Keratinocyte (primary cell): ENCODE measurements at regions not wholly inside any gene's neighbourhood (a gene's known extent, or its start where the extent isn't known, plus 50 kb on each side); places are given as distances from the start of the nearest gene placed in this dataset.

Experiments used
- DNase-seq: peaks from one replicate; pipeline ENCODE4 v3.0.0-alpha.2; 2011; ENCODE audit warnings: low read depth, missing footprints, low spot score
- FAIRE-seq: peaks from 2 replicates; lab custom pipeline; 2011; peaks lifted over from hg19 to GRCh38; lab: Jason Lieb, UNC
- H2AFZ ChIP-seq: 2 replicates; pipeline ENCODE4 v1.6.0; 2012; ENCODE audit warnings: low read length, control low read depth, inconsistent platforms; ENCODE audit not compliant: control insufficient read depth
- H3K27ac ChIP-seq: 2 replicates; pipeline ENCODE4 v1.5.1; 2011; ENCODE audit warnings: low read length; ENCODE audit not compliant: control insufficient read depth, insufficient read depth
- H3K27me3 ChIP-seq: 3 replicates; pipeline ENCODE4 v1.6.0; 2011; ENCODE audit warnings: low read length; ENCODE audit not compliant: control insufficient read depth, insufficient read depth; ENCODE audit errors: extremely low read depth
- H3K36me3 ChIP-seq, 2 experiments: 2 replicates in 1 of 2; 3 replicates in 1 of 2; pipeline ENCODE4 v1.5.1; 2011; ENCODE audit warnings: low read length in 2 of 2, mild to moderate bottlenecking in 1 of 2; ENCODE audit not compliant: control insufficient read depth in 2 of 2, insufficient read depth in 2 of 2; ENCODE audit errors: extremely low read depth in 1 of 2
- H3K4me1 ChIP-seq: 3 replicates; pipeline ENCODE4 v1.5.1; 2011; ENCODE audit warnings: low read length; ENCODE audit not compliant: control insufficient read depth, insufficient read depth; ENCODE audit errors: extremely low read depth
- H3K4me2 ChIP-seq: 3 replicates; pipeline ENCODE4 v1.6.0; 2011; ENCODE audit warnings: low read depth, low read length; ENCODE audit not compliant: control insufficient read depth, insufficient read depth; ENCODE audit errors: extremely low read depth
- H3K4me3 ChIP-seq, 3 experiments: fragments of 200-600 bp in 1 of 3; sonication (generic) in 1 of 3; 2 replicates in 2 of 3; 3 replicates in 1 of 3; pipeline ENCODE4 v1.5.1; 2011 to 2016; ENCODE audit warnings: low read length in 3 of 3, mild to moderate bottlenecking in 3 of 3, control low read depth in 2 of 3, inconsistent platforms in 1 of 3, low read depth in 1 of 3, mixed read lengths in 1 of 3, mixed run types in 1 of 3, moderate library complexity in 1 of 3; ENCODE audit not compliant: control insufficient read depth in 2 of 3, insufficient read depth in 2 of 3; ENCODE audit errors: extremely low read depth in 1 of 3
- H3K79me2 ChIP-seq: 2 replicates; pipeline ENCODE4 v1.6.0; 2012; ENCODE audit warnings: low read length; ENCODE audit not compliant: control insufficient read depth, insufficient read depth
- H3K9ac ChIP-seq: 3 replicates; pipeline ENCODE4 v1.6.0; 2011; ENCODE audit warnings: low read length; ENCODE audit not compliant: control insufficient read depth, insufficient read depth; ENCODE audit errors: extremely low read depth
- H3K9me1 ChIP-seq: 3 replicates; pipeline ENCODE4 v1.6.0; 2011; ENCODE audit warnings: low read length; ENCODE audit not compliant: control insufficient read depth, insufficient read depth; ENCODE audit errors: extremely low read depth
- H3K9me3 ChIP-seq: 2 replicates; pipeline ENCODE4 v1.5.1; 2012; ENCODE audit warnings: low read depth, low read length; ENCODE audit not compliant: control insufficient read depth
- H4K20me1 ChIP-seq: 3 replicates; pipeline ENCODE4 v1.6.0; 2011; ENCODE audit warnings: low read length; ENCODE audit not compliant: control insufficient read depth, insufficient read depth; ENCODE audit errors: extremely low read depth
- CTCF ChIP-seq, 3 experiments: IDR thresholded peaks in 1 of 3; conservative IDR thresholded peaks in 1 of 3; optimal IDR thresholded peaks in 1 of 3; 2 replicates in 2 of 3; 3 replicates in 1 of 3; pipeline versions ENCODE3 to v1.5.1; 2011; ENCODE audit warnings: low read length in 3 of 3, mild to moderate bottlenecking in 3 of 3, moderate library complexity in 2 of 3, control low read depth in 1 of 3, inconsistent platforms in 1 of 3; ENCODE audit not compliant: insufficient read depth in 2 of 3; ENCODE audit errors: extremely low read depth in 1 of 3
- EZH2 ChIP-seq: IDR thresholded peaks from one replicate; pipeline ENCODE4 v1.6.1; 2012; ENCODE audit warnings: inconsistent platforms, mild to moderate bottlenecking, low read length, moderate library complexity
- dilution Hi-C: fragments of 300-500 bp; cut with MboI; formaldehyde crosslinking; loops from one replicate; pipeline ENCODE4 v1.7.0; 2020; ENCODE audit warnings: low sequenced_read_pairs; ENCODE audit not compliant: extremely low pct_ligation_motif_present

- Histone ChIP-seq H3K36me3 (no peaks in the 10 kb centered on the region), H2AFZ (no peak overlapping the region), H3K9ac (no peak overlapping the region), H4K20me1 (no peaks in the 10 kb centered on the region), H3K4me1 (no peaks in the 10 kb centered on the region), H3K9me3 (no peaks in the 10 kb centered on the region), H3K9me1 (no peaks in the 10 kb centered on the region), H3K4me3 (no peak overlapping the region), H3K4me2 (no peak overlapping the region), H3K79me2 (no peaks in the 10 kb centered on the region), H3K27ac (no peak overlapping the region), H3K27me3 (no peaks in the 10 kb centered on the region)
- TF ChIP-seq CTCF (optimal IDR thresholded peaks at IDR 0.05 in 1 of 3, IDR thresholded peaks at IDR 0.05 in 1 of 3, conservative IDR thresholded peaks at IDR 0.05 in 1 of 3; ENCODE audit: extremely low read depth in 1 of 3, insufficient read depth in 2 of 3, low read length in 3 of 3) (no peak), EZH2 (no peak)
- no peak for FAIRE-seq
- dilution Hi-C loops: no loop called here
- DNase-seq: no peak
These were observed 298.1 kb downstream of the TGFB2 start for GRCh38 chr1:218643281-218643680.

DNA sequence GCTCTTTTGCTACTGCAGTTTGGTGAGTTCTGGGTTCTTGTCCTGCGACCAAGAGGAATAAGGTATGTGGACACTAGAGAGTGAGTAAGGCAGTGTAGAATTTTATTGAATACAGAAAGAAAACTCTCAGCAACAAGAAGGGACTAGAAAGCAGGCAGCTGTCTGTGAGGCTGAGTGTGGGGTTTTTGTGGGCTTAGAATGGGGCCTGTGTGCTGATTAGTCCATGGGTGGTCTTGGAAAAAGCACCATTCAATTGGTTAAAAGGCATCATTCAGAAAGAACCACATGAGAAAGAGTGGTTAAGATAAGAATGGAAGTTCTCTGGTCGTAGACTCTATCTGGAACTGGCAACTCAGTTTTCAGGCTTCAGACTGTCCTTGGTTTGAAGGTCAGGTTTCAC, 298.8 kb downstream of the TGFB2 start:
- Histone ChIP-seq H3K9ac (no peak overlapping the region), H3K9me3 (no peaks in the 10 kb centered on the region), H3K27me3 (no peaks in the 10 kb centered on the region), H3K4me2 (no peak overlapping the region), H3K4me1 (no peaks in the 10 kb centered on the region), H4K20me1 (no peaks in the 10 kb centered on the region), H2AFZ (peak overlapping the region; percentile 33), H3K36me3 (no peaks in the 10 kb centered on the region), H3K79me2 (no peaks in the 10 kb centered on the region), H3K9me1 (no peaks in the 10 kb centered on the region), H3K27ac (no peak overlapping the region), H3K4me3 (no peak overlapping the region)
- FAIRE-seq (no peak), DNase-seq (no peak)
- TF ChIP-seq EZH2: no peak
- TF ChIP-seq CTCF (optimal IDR thresholded peaks at IDR 0.05 in 1 of 3, IDR thresholded peaks at IDR 0.05 in 1 of 3, conservative IDR thresholded peaks at IDR 0.05 in 1 of 3; ENCODE audit: extremely low read depth in 1 of 3, insufficient read depth in 2 of 3, low read length in 3 of 3): no peak
- dilution Hi-C loops: no loop called here
